ENCODE measurements at regions not wholly inside any gene's neighbourhood (a gene's known extent, or its start where the extent isn't known, plus 50 kb on each side); places are given as distances from the start of the nearest gene placed in this dataset.

DNA sequence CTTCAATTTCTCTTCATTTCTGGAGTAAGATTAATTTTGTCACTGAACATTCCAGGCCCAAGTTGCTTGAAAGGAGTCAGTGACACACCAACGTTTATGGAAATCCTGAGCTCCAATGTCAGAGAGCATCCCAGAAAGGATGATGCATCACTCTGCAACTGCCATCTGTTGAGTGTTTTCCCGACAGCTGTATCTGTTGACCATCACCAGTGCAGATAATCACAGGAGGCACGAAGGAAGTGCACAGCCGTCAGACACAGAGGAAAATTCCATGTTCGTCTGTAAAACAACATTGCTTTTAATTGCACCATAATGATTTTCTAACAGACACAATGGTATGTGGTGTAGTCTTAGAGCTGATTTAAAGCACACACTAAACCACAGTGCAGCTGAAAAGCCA, 376.7 kb upstream of the ADGRL2 start:
- TF ChIP-seq, protein P1, sequence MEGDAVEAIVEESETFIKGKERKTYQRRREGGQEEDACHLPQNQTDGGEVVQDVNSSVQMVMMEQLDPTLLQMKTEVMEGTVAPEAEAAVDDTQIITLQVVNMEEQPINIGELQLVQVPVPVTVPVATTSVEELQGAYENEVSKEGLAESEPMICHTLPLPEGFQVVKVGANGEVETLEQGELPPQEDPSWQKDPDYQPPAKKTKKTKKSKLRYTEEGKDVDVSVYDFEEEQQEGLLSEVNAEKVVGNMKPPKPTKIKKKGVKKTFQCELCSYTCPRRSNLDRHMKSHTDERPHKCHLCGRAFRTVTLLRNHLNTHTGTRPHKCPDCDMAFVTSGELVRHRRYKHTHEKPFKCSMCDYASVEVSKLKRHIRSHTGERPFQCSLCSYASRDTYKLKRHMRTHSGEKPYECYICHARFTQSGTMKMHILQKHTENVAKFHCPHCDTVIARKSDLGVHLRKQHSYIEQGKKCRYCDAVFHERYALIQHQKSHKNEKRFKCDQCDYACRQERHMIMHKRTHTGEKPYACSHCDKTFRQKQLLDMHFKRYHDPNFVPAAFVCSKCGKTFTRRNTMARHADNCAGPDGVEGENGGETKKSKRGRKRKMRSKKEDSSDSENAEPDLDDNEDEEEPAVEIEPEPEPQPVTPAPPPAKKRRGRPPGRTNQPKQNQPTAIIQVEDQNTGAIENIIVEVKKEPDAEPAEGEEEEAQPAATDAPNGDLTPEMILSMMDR (IDR thresholded peaks at IDR 0.05; ENCODE audit: insufficient read depth, low read length), result no peak
- TF ChIP-seq POLR2AphosphoS5 (IDR thresholded peaks at IDR 0.05; ENCODE audit: low read depth), result no peak
